ENCODE measurements at regions not wholly inside any gene's neighbourhood (a gene's known extent, or its start where the extent isn't known, plus 50 kb on each side); places are given as distances from the start of the nearest gene placed in this dataset.

GRCh38 chr1:191974004-191974403, 184.3 kb upstream of the RGS18 start (continued):
- TF ChIP-seq, protein P1, sequence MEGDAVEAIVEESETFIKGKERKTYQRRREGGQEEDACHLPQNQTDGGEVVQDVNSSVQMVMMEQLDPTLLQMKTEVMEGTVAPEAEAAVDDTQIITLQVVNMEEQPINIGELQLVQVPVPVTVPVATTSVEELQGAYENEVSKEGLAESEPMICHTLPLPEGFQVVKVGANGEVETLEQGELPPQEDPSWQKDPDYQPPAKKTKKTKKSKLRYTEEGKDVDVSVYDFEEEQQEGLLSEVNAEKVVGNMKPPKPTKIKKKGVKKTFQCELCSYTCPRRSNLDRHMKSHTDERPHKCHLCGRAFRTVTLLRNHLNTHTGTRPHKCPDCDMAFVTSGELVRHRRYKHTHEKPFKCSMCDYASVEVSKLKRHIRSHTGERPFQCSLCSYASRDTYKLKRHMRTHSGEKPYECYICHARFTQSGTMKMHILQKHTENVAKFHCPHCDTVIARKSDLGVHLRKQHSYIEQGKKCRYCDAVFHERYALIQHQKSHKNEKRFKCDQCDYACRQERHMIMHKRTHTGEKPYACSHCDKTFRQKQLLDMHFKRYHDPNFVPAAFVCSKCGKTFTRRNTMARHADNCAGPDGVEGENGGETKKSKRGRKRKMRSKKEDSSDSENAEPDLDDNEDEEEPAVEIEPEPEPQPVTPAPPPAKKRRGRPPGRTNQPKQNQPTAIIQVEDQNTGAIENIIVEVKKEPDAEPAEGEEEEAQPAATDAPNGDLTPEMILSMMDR (IDR thresholded peaks at IDR 0.05): no peak
- TF ChIP-seq, protein P2, sequence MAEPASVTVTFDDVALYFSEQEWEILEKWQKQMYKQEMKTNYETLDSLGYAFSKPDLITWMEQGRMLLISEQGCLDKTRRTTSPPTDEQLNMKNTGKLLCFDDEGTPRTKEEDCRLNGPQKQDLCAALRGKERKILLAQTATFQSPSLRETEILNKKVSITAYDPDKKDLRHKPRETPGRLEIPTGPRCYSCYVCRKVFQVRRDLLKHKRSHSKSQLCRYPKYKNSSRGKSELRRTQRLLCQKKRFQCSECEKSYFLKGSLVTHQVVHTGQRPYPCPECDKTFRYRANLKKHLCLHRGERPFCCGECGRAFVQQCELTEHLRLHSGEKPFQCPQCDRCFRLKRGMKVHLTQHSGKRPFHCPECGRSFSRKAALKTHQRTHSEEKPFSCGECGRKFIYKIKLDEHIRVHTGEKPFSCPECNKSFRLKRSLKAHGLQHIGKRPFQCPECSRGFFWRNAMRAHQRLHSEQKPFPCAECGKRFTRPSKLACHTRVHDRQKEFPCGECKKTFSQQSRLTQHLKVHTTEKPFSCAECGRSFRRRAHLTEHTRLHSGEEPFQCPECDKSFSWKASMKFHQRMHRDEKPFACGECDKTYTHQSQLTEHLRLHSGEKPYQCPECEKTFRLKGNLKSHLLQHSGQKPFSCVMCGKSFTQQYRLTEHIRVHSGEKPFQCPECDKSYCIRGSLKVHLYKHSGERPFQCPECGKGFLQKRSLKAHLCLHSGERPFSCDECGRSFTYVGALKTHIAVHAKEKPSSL (CRISPR knock-in tag; conservative IDR thresholded peaks at IDR 0.05): no peak
- no peak for TF ChIP-seq SMAD3 (CRISPR knock-in tag; IDR thresholded peaks at IDR 0.05; ENCODE audit: borderline replicate concordance)
- TF ChIP-seq AFF4 (CRISPR knock-in tag; IDR thresholded peaks at IDR 0.05; ENCODE audit: borderline replicate concordance): no peak
- no peak for TF ChIP-seq OVOL2 (CRISPR knock-in tag; IDR thresholded peaks at IDR 0.05; ENCODE audit: borderline replicate concordance)
- no peak for TF ChIP-seq GRHL2 (CRISPR knock-in tag; IDR thresholded peaks at IDR 0.05; ENCODE audit: insufficient replicate concordance, severe bottlenecking)

- no peak for ATAC-seq
- Mint-ChIP-seq H3K4me3 (no peak overlapping the region), H3K4me1 (no peaks in the 10 kb centered on the region), H3K27ac (no peak overlapping the region), H3K36me3 (peaks cover 22% of the 10 kb centered on the region), H3K9me3 (peaks cover 35% of the 10 kb centered on the region), H3K27me3 (ENCODE audit: low read depth) (no peaks in the 10 kb centered on the region; the same call in 1 of the 2 replicates)
- DNase-seq (ENCODE audit: low spot score): no peak
- ChIA-PET CTCF (no interaction called here), POLR2A (no interaction called here)
- TF ChIP-seq, protein P3, sequence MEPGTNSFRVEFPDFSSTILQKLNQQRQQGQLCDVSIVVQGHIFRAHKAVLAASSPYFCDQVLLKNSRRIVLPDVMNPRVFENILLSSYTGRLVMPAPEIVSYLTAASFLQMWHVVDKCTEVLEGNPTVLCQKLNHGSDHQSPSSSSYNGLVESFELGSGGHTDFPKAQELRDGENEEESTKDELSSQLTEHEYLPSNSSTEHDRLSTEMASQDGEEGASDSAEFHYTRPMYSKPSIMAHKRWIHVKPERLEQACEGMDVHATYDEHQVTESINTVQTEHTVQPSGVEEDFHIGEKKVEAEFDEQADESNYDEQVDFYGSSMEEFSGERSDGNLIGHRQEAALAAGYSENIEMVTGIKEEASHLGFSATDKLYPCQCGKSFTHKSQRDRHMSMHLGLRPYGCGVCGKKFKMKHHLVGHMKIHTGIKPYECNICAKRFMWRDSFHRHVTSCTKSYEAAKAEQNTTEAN (CRISPR knock-in tag; IDR thresholded peaks at IDR 0.05): no peak
- no peak for TF ChIP-seq PREB (CRISPR knock-in tag; IDR thresholded peaks at IDR 0.05; ENCODE audit: borderline replicate concordance)
- no peak for TF ChIP-seq TP53 (CRISPR knock-in tag; IDR thresholded peaks at IDR 0.05)
- no peak for TF ChIP-seq TEAD4 (CRISPR knock-in tag; IDR thresholded peaks at IDR 0.05)
- TF ChIP-seq ZNF532 (CRISPR knock-in tag; IDR thresholded peaks at IDR 0.05; ENCODE audit: borderline replicate concordance): no peak
- no peak for TF ChIP-seq PRDM15 (CRISPR knock-in tag; IDR thresholded peaks at IDR 0.05)
- no peak for TF ChIP-seq ATF6 (CRISPR knock-in tag; IDR thresholded peaks at IDR 0.05)
- no peak for TF ChIP-seq GTF2I (CRISPR knock-in tag; conservative IDR thresholded peaks at IDR 0.05)
Measured at GRCh38 chr1:191977874-191978506, 180.3 kb upstream of the RGS18 start.
